GM12864 (cell line): ENCODE measurements at regions not wholly inside any gene's neighbourhood (a gene's known extent, or its start where the extent isn't known, plus 50 kb on each side); places are given as distances from the start of the nearest gene placed in this dataset.

Source experiments
- DNase-seq: peaks from one replicate; pipeline ENCODE4 v3.0.0-alpha.2; 2011; ENCODE audit warnings: low read depth
- H3K4me3 ChIP-seq: 2 replicates; pipeline ENCODE4 v1.5.1; 2011; ENCODE audit warnings: mild to moderate bottlenecking, low read depth, low read length, control low read depth
- CTCF ChIP-seq: IDR thresholded peaks from 2 replicates; pipeline ENCODE4 v1.5.1; 2011; ENCODE audit warnings: low read depth, mild to moderate bottlenecking, moderate library complexity, low read length, control low read depth, inconsistent platforms; ENCODE audit errors: missing control alignments

- DNase-seq = no peak
These were observed 322.6 kb upstream of the KIAA1217 start for GRCh38 chr10:23886355-23886754.

DNA sequence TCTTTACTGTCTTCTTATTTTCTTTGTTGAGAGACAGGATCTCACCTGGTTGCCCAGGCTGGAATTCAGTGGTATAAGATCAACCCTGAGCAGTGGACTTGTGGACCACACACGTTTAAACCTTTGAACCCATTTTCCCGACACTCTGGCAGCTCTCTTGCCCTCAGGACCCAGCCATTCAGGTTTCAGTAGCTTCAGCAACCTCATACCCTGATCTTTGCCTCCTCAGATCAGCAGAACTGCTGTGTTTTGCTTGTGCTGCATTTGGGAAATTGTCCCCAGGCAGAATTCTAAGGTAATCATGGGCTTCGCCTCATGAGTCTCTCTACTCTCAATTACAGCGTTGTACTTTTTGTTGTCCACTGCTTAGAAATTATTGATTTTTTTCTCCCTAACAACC is 317.6 kb upstream of the KIAA1217 start:
- DNase-seq = no peak
- no peak for TF ChIP-seq CTCF
- no peak overlapping the region for H3K4me3 ChIP-seq

More at GRCh38 chr10:23886355-23886754, 322.6 kb upstream of the KIAA1217 start:
- TF ChIP-seq CTCF = no peak
- H3K4me3 ChIP-seq = no peak overlapping the region

DNA sequence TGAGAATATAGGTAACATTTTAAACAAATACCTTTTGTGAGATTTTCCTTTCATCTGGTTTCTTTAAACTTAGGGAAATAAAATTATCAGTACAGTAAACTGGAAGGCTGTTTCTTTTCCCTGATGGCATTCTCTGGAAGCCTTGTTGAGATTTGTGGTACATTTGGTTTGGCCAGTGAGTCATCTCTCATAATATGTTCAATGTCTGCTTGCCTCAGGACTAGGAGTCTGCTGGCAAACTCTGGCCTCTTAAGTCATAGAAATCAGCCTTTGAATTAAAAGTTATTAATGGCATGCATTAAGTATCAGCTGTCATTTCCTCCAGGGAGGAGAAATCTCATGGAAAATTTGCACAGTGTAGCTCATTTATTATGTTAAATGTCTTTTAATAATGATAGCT is 316.6 kb upstream of the KIAA1217 start:
- H3K4me3 ChIP-seq = no peak overlapping the region
- TF ChIP-seq CTCF = no peak
- DNase-seq = no peak

DNA sequence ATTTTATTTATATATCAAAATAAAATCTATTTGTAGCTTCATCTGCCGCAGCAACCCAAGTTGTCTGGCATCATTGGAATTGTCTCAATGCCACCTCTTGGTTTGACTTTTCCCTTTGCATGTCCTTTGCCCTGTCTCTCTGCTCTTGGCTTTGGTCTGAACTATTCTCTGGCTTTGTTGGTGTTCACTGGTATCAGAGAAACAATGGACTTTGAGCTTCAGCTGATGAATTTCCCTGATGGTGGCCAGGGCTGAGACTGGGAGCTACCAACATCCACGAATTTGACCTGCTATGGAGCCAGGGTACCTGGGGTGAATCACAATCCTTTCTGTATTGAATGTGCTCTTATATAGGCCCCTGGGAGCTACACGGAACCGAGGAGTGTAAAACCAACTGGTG is 311.7 kb upstream of the KIAA1217 start:
- no peak for DNase-seq
- no peak for TF ChIP-seq CTCF
- no peak overlapping the region for H3K4me3 ChIP-seq

DNA sequence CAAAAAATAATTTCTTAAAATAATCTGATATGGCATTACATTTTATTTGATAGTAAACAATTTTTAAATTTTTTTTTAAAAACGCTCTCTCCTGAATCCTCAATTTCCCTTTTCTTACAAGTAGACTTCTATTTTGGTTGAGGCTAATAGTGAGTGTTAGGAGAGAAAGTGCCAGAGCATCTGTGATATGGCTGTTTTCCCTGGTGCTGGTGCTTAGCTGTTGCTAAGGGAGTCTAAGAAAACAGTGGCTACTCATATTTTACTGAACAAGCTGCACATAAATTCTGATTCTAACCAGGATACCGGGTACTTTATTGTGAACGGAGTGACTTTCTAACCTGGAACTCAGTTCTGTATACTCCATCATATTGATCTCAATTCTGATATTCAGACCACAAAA is 311.1 kb upstream of the KIAA1217 start:
- DNase-seq = no peak
- no peak for TF ChIP-seq CTCF
- no peak overlapping the region for H3K4me3 ChIP-seq

DNA sequence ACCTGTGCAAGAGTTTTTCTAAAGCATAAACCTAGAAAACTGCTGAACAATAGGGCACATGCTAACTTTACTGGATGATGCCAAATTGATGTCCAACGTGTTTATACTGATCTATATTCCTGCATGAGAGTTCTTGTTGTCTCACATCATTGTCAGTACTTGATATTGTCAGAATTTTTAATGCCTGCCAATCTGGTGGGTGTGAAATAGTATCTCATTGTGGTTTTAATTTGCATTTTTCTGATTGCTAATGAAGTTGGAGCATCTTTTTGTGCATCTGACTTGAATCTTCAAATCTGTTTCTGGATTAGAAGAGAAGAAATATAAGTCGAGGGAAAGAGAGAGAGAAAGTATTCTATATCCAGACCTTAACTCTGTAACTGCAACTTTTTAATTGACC is 309.8 kb upstream of the KIAA1217 start:
- TF ChIP-seq CTCF = no peak
- no peak overlapping the region for H3K4me3 ChIP-seq
- no peak for DNase-seq

DNA sequence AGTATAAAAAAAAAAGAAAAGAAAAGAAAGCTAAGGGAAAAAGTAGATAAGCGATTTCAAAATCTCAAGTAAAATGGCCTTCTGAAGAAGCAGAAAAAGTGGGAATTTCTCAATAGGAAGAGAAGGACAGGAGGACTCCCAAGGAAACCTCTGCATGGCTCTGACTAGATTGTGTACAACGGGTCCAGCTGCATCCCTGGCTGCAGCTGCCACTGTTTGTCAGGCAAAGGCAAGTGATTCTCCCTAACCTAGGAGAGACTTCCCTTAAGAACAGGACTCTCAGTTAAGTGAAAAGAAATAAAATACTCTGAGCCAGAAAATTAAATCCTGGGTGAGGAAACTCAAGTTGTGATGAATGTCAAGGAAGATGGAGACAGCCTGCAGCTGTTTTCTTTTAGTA is 298.6 kb upstream of the KIAA1217 start:
- no peak for TF ChIP-seq CTCF
- no peak overlapping the region for H3K4me3 ChIP-seq
- DNase-seq = no peak
